Ishikawa (cell line): ENCODE measurements at regions not wholly inside any gene's neighbourhood (a gene's known extent, or its start where the extent isn't known, plus 50 kb on each side); places are given as distances from the start of the nearest gene placed in this dataset.

Experiments
- EGR1 ChIP-seq: IDR thresholded peaks from 2 replicates; pipeline ENCODE4 v1.6.1; 2012
- EP300 ChIP-seq: IDR thresholded peaks from 2 replicates; pipeline ENCODE4 v1.6.1; 2012; ENCODE audit warnings: borderline replicate concordance
- REST ChIP-seq: IDR thresholded peaks from 2 replicates; pipeline ENCODE4 v1.6.1; 2012; ENCODE audit warnings: low read depth, mild to moderate bottlenecking
- TAF1 ChIP-seq: IDR thresholded peaks from 2 replicates; pipeline ENCODE4 v1.6.1; 2012; ENCODE audit warnings: low read depth, mild to moderate bottlenecking
- YY1 ChIP-seq: IDR thresholded peaks from 2 replicates; pipeline ENCODE4 v1.6.1; 2012; ENCODE audit warnings: low read depth
- ZBTB7A ChIP-seq: IDR thresholded peaks from 2 replicates; pipeline ENCODE4 v1.6.1; 2012; ENCODE audit warnings: low read depth

DNA sequence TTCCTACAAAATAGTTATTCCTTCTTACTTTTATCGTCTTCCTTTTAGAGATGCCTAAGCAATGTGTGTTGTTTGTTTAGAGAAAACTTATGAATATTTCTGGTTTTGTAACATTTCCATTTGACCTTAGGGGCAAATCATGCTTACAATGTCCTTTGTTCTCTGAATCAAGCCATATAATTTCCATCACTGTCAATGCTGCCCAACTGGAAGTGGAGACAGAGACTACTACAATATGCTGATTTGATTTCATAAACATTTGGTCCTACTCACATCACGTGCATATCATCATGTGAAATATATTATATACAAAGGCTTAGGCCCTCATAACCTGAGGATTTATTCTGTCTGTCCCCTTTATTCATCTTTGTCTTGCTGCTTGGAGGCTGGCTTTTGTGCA is 183.2 kb upstream of the CD180 start:
- TF ChIP-seq TAF1 (no peak), ZBTB7A (no peak), REST (no peak), EP300 (no peak), EGR1 (no peak), YY1 (no peak)
